Adrenal gland (tissue), 9 donors: ENCODE measurements at regions not wholly inside any gene's neighbourhood (a gene's known extent, or its start where the extent isn't known, plus 50 kb on each side); places are given as distances from the start of the nearest gene placed in this dataset.

ENCODE experiments used
- DNase-seq, 7 donors: peaks; one replicate each; pipeline ENCODE4 v3.0.0-alpha.2; 2019 to 2020
- H3K27ac ChIP-seq, 5 donors: fragments of 200-600 bp; sonication (generic) in 4 of 5; 1 replicate in 3 of 5; 2 replicates in 2 of 5; pipeline versions ENCODE4 v1.5.1 to v1.8.0; 2016 to 2020; ENCODE audit warnings: mild to moderate bottlenecking in 1 of 5
- H3K27me3 ChIP-seq: fragments of 200-600 bp; 2 replicates; pipeline ENCODE4 v1.8.0; 2021
- H3K36me3 ChIP-seq, 2 donors: fragments of 200-600 bp; replicated peaks in 1 of 2; 1 replicate in 1 of 2; 2 replicates in 1 of 2; pipeline versions ENCODE4 v1.5.1 to v1.8.0; 2018 to 2022
- H3K4me1 ChIP-seq, 2 donors: fragments of 200-600 bp; replicated peaks in 1 of 2; 1 replicate in 1 of 2; 2 replicates in 1 of 2; pipeline versions ENCODE4 v1.5.1 to v1.8.0; 2018 to 2021
- H3K4me3 ChIP-seq, 4 donors: fragments of 200-600 bp; sonication (generic) in 3 of 4; one replicate each; pipeline ENCODE4 v1.5.1; 2016 to 2018
- H3K9me3 ChIP-seq, 3 donors: fragments of 200-600 bp; sonication (generic) in 1 of 3; replicated peaks in 1 of 3; 1 replicate in 2 of 3; 2 replicates in 1 of 3; pipeline versions ENCODE4 v1.5.1 to v1.8.0; 2016 to 2021
- POLR2A ChIP-seq, 2 donors: fragments of 450-650 bp; IDR thresholded peaks; one replicate each; pipeline ENCODE4 v1.6.1; 2017; ENCODE audit warnings: antibody characterized with exemption in 2 of 2, mild to moderate bottlenecking in 2 of 2, moderate library complexity in 1 of 2
- WGBS, 4 donors: extraction: QIAGEN DNeasy Blood & Tissue Kit in 2 of 4; methylation state at CpG; one replicate each; pipeline versions ENCODE4 v1.1.5 to v1.1.7; 2013 to 2017; 5-methylcytosine and 5-hydroxymethylcytosine counted together
- intact Hi-C, 2 donors: fragments of 100-400 bp; cut with DNase I; formaldehyde crosslinking; loops; one replicate each; pipeline versions ENCODE4 v1.14.1 to v1.15.0; 2022 to 2023
- TF ChIP-seq, protein P1 (sequence below), 6 experiments: fragments of 450-650 bp in 4 of 6; fragments of 200-600 bp in 2 of 6; sonication (generic) in 1 of 6; IDR thresholded peaks; 1 replicate in 5 of 6; 2 replicates in 1 of 6; pipeline versions ENCODE4 v1.5.1 to v1.8.0; 2016 to 2021; ENCODE audit warnings: antibody characterized with exemption in 6 of 6, mild to moderate bottlenecking in 2 of 6, moderate library complexity in 1 of 6
- donor health status: healthy with polysubstance abuse.
- donor health status: Bipolar disorder and iron deficiency.
- donor health status: DM: yes; HTN: yes; CAD: no.
- donor health status: DM: no; HTN: no; CAD: no.
- donor health status: DM: no; HTN: no; CAD: no.

DNA sequence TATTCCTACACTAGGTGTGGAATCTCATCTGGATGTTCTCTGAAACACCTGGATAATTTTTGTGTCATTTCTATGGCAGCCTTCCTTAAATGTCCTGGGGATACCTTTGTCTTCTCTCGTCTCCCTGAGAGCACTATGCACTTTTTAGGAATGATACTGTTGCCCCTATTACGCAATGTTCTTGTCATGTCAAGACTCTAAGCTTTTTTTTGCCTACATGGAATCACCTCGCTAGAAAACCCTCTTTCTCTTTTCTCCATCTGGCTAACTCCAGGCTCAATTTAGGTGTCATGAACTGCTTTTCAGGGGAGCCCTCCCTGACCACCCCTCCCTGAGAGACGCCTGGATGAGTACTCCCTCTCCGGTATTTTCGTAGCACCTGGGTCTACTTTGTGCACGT, 81.3 kb downstream of the SOX2 start:
- DNase-seq = no peak
- Histone ChIP-seq H3K27ac (no peak overlapping the region), H3K27me3 (no peaks in the 10 kb centered on the region), H3K9me3 (no peaks in the 10 kb centered on the region), H3K36me3 (no peaks in the 10 kb centered on the region), H3K4me1 (no peaks in the 10 kb centered on the region), H3K4me3 (no peak overlapping the region)
- intact Hi-C loops = no loop called here
- WGBS, 4 donors = 65 to 80% (median 74%) methylated on average over 7 of the region's 7 CpGs
- TF ChIP-seq, protein P1, sequence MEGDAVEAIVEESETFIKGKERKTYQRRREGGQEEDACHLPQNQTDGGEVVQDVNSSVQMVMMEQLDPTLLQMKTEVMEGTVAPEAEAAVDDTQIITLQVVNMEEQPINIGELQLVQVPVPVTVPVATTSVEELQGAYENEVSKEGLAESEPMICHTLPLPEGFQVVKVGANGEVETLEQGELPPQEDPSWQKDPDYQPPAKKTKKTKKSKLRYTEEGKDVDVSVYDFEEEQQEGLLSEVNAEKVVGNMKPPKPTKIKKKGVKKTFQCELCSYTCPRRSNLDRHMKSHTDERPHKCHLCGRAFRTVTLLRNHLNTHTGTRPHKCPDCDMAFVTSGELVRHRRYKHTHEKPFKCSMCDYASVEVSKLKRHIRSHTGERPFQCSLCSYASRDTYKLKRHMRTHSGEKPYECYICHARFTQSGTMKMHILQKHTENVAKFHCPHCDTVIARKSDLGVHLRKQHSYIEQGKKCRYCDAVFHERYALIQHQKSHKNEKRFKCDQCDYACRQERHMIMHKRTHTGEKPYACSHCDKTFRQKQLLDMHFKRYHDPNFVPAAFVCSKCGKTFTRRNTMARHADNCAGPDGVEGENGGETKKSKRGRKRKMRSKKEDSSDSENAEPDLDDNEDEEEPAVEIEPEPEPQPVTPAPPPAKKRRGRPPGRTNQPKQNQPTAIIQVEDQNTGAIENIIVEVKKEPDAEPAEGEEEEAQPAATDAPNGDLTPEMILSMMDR (IDR thresholded peaks at IDR 0.05) = no peak
- no peak for TF ChIP-seq POLR2A (IDR thresholded peaks at IDR 0.05)

DNA sequence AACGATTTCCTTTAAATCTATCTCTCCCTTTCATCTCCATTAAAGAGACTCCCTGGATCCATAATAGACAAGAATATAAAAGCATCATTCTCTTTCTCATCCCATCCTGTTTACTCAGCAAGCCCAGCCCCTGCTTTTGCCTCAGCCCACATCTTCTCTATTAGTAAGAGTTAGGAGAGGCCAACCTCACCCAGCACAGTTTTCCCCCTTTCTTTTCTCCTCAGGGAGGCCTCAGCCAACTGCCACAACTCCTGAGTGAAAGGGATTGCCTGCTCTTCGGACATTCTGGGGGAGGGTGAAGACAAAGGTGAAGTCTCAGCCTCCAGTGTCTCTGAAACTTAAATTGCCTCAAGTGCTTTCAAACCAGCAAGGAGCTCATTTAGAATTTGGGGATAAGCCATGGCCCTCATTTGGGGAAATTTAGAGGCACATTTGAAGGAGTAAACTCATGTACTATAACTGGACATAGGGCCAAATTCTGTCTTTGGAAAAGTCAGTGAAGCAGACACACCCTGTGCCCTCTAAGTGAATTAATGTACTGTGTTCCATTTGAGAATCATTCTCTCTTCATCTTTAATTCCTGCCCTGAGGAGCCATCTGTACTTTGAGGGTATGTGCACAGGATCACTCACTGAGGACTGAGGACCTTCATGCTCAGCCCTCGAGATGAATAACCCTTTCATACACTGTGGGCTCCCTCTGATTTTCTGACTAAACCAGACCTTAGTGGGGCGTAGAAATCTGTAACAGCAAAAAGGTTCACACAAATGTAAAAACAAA, 82.5 kb downstream of the SOX2 start:
- WGBS, 4 donors = 42 to 71% (median 59%) methylated on average over 4 of the region's 4 CpGs
- Histone ChIP-seq H3K4me1 (no peaks in the 10 kb centered on the region), H3K27ac (no peak overlapping the region), H3K9me3 (no peaks in the 10 kb centered on the region), H3K36me3 (no peaks in the 10 kb centered on the region), H3K4me3 (no peak overlapping the region), H3K27me3 (no peaks in the 10 kb centered on the region)
- DNase-seq = no peak
- TF ChIP-seq, protein P1 (IDR thresholded peaks at IDR 0.05) = no peak
- intact Hi-C loops = no loop called here

DNA sequence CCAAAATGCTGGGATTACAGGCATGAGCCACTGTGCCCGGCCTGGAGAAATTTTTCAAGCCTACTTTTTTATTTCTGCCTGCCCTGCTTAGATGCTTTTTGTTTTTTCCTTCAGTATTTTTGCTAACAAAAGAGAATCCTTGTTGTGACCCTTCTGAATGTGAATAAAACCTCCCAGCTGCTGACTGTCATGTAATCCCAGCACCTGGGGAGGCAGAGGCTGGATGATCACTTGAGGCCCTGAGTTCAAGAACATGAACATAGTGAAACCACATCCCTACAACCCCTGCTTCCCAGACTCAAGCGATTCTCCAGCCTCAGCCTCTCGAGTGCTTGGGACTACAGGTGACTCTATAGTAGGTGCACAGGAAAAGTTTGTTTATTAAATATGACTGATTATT, 84.9 kb downstream of the SOX2 start:
- H3K27me3 ChIP-seq = no peaks in the 10 kb centered on the region
- TF ChIP-seq, protein P1 (IDR thresholded peaks at IDR 0.05) = no peak
- TF ChIP-seq POLR2A (IDR thresholded peaks at IDR 0.05) = no peak
- no peaks in the 10 kb centered on the region for H3K9me3 ChIP-seq
- DNase-seq = no peak
- H3K36me3 ChIP-seq = no peaks in the 10 kb centered on the region
- no peaks in the 10 kb centered on the region for H3K4me1 ChIP-seq
- H3K27ac ChIP-seq = no peak overlapping the region
- H3K4me3 ChIP-seq = no peak overlapping the region
- WGBS, 4 donors = 73 to 82% (median 79%) methylated on average over 3 of the region's 3 CpGs
- intact Hi-C loops = no loop called here

DNA sequence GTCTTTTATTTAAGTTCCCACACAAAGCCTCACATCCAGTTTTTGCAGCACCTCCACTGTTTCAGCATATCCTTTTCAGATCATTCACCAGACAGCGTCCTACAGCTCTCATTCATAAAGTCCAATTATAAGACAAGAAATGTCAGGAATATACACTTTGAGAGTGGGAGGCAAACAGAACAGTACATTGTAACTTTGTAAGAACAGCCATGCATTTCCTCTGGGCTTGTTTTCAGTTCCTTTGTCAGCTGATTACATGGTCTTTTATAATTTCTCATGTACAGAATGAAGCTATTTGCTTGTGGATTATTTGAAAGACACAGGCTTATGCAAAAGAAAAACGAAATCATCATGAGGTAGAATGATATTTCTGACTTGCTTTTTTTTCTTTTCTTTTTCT, 85.7 kb downstream of the SOX2 start:
- TF ChIP-seq POLR2A (IDR thresholded peaks at IDR 0.05) = no peak
- TF ChIP-seq, protein P1 (IDR thresholded peaks at IDR 0.05) = no peak
- intact Hi-C loops = no loop called here
- WGBS, 4 donors = 52 to 58% (median 55%) methylated on average over 2 of the region's 2 CpGs
- H3K27me3 ChIP-seq = no peaks in the 10 kb centered on the region
- no peaks in the 10 kb centered on the region for H3K36me3 ChIP-seq
- H3K4me1 ChIP-seq = no peaks in the 10 kb centered on the region
- no peak overlapping the region for H3K4me3 ChIP-seq
- no peak for DNase-seq
- H3K9me3 ChIP-seq = no peaks in the 10 kb centered on the region
- no peak overlapping the region for H3K27ac ChIP-seq
